C1 segment of cervical spinal cord (tissue), 14 donors: ENCODE measurements at regions not wholly inside any gene's neighbourhood (a gene's known extent, or its start where the extent isn't known, plus 50 kb on each side); places are given as distances from the start of the nearest gene placed in this dataset.
"Not testable (repeated sequence)": the region's sequence is repeated elsewhere in the genome, so short reads cannot be mapped to it uniquely, and the experiment has no call there.

Experiments
- DNase-seq, 14 donors: peaks; one replicate each; lab custom pipeline; 2025; lab: John Stamatoyannopoulos, UW

- DNase-seq: not testable (repeated sequence)
Observed at GRCh38 chr15:20239186-20239585, 302.4 kb downstream of the GOLGA6L6 start.

- not testable (repeated sequence) for DNase-seq
Observed at GRCh38 chr15:20237256-20238020, 304.2 kb downstream of the GOLGA6L6 start.

DNA sequence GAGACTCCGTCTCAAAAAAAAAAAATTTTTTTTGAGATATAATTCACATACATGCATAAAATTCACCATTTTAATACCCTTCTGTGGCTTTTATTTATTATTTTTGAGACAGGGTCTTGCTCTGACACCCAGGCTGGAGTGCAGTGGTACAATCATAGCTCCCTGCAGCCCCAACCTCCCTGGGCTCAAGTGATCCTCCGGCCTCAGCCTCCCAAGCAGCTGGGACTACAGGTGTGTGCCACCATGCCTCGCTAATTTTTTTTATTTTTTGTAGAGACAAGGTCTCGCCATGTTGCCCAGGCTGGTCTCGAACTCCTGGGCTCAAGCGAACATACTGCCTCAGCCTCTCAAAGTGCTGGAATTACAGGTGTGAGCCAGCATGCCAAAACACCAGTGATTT lies 305.9 kb downstream of the GOLGA6L6 start:
- DNase-seq: not testable (repeated sequence)

GRCh38 chr15:20234006-20234540 lies 307.5 kb downstream of the GOLGA6L6 start:
- not testable (repeated sequence) for DNase-seq

- DNase-seq: not testable (repeated sequence)
Observed at GRCh38 chr15:20232457-20232856, 309.1 kb downstream of the GOLGA6L6 start.

DNA sequence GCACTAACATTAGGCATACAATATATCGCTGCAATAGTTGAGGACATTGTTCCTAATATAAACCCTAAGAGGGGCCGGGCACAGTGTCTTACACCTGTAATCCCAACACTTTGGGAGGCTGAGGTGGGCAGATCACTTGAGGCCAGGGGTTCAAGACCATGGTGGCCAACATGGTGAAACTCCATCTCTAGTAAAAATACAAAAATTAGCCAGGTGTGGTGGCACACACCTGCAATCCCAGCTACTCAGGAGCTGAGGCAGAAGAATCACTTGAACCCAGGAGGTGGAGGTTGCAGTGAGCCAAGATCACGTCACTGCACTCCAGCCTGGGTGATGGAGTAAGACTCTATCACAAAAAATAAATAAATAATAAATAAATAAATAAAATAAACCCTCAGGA lies 310.9 kb downstream of the GOLGA6L6 start:
- DNase-seq: not testable (repeated sequence)

- DNase-seq: not testable (repeated sequence)
Observed at GRCh38 chr15:20228791-20229190, 312.8 kb downstream of the GOLGA6L6 start.

GRCh38 chr15:20227119-20227853 lies 314.3 kb downstream of the GOLGA6L6 start:
- DNase-seq: not testable (repeated sequence)

GRCh38 chr15:20226531-20226930 lies 315.1 kb downstream of the GOLGA6L6 start:
- not testable (repeated sequence) for DNase-seq

- not testable (repeated sequence) for DNase-seq
Observed at GRCh38 chr15:20221063-20221462, 320.5 kb downstream of the GOLGA6L6 start.

GRCh38 chr15:20219171-20219570 lies 322.4 kb downstream of the GOLGA6L6 start:
- DNase-seq: not testable (repeated sequence)

DNA sequence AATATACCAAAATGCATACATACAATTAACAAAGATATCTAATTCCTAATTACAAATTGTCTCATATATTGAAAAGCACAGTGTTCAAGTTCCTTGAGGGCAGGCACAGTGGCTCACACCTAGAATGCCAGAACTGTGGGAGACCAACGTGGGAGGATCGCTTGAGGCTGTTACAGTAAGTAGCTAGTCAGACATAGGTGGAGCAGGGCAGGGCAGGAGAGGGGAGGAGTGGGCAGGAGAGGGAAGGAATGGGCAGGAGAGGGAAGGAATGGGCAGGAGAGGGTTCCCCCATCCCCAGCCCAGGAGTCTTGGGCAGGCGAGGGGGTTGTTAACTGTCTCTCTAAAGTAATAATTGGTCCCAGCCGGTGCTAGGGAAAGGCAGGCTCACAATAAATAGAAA lies 325.9 kb downstream of the GOLGA6L6 start:
- not testable (repeated sequence) for DNase-seq

- not testable (repeated sequence) for DNase-seq
Observed at GRCh38 chr15:20214101-20214500, 327.5 kb downstream of the GOLGA6L6 start.

DNA sequence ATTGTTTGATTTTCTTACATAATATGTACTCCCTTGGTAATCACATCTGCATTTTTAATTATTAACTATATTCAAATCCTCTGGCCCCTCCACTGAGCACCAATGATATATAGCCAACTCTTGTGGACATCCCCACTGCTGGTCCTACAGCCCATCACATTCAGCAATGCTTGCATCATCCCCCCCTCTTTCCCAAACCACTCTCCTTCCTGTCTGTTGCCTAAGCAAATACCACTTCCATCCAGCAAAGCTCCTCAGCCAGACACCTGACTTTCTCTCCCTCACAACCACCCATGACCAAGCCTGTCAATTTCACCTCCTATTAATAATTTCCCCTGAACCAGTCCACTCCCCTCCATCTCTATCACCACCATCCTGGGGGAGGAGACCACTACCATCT lies 330.1 kb downstream of the GOLGA6L6 start:
- DNase-seq: not testable (repeated sequence)

- not testable (repeated sequence) for DNase-seq
Observed at GRCh38 chr15:20209973-20210372, 331.6 kb downstream of the GOLGA6L6 start.

- not testable (repeated sequence) for DNase-seq
Observed at GRCh38 chr15:20207607-20208006, 334.0 kb downstream of the GOLGA6L6 start.

DNA sequence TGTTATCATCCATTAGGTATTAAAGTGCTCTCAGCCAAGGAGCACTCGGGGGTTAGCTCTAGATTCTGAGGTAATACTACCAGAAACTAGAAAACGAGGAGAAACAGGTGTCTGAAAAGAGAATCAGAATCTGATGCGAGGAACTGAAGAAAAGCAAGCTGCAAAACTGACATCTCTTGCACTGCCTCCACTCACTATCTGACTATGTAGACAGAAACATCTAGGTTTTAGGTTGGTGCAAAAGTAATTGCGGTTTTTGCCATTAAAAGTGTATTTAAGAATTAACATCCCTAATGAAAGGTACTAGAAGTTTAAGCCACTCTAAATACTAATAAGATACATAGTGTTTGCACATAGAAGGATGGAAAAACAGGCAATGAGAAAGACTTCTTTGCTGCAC lies 334.4 kb downstream of the GOLGA6L6 start:
- DNase-seq: not testable (repeated sequence)

DNA sequence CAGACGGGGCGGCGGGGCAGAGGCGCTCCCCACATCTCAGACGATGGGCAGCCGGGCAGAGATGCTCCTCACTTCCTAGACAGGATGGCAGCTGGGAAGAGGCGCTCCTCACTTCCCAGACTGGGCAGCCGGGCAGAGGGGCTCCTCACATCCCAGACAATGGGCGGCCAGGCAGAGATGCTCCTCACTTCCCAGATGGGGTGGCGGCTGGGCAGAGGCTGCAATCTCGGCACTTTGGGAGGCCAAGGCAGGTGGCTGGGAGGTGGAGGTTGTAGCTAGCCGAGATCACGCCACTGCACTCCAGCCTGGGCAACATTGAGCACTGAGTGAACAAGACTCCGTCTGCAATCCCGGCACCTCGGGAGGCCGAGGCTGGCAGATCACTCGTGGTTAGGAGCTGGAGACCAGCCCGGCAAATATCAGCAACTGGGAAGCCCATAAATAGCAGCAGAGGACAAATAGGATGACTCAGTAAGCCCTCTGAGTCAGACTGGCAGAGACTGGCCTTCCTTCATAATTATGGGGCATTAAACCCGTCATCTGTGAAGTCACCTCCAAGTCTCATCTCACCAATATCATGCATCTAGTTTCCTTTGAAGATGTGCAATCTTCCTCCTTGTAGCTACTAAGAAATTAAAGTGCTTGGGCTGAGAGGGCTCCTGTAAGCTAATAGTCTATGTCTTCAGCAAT lies 337.3 kb downstream of the GOLGA6L6 start:
- not testable (repeated sequence) for DNase-seq

GRCh38 chr15:20203649-20204150 lies 337.9 kb downstream of the GOLGA6L6 start:
- DNase-seq: not testable (repeated sequence)

GRCh38 chr15:20194591-20195198 lies 346.9 kb downstream of the GOLGA6L6 start:
- not testable (repeated sequence) for DNase-seq
